H1 (cell line): ENCODE measurements at regions not wholly inside any gene's neighbourhood (a gene's known extent, or its start where the extent isn't known, plus 50 kb on each side); places are given as distances from the start of the nearest gene placed in this dataset.

Experiments
- CHD7 ChIP-seq: fragments of 300-600 bp; sonication (generic); IDR thresholded peaks from 2 replicates; pipeline ENCODE4 v1.7.1; 2012; ENCODE audit warnings: low read length, moderate library complexity, mild to moderate bottlenecking, inconsistent platforms; ENCODE audit not compliant: insufficient replicate concordance
- KDM4A ChIP-seq: IDR thresholded peaks from one replicate; pipeline ENCODE4 v1.7.1; 2012; ENCODE audit warnings: low read depth, mild to moderate bottlenecking, moderate library complexity, low read length, inconsistent platforms; ENCODE audit not compliant: severe bottlenecking
- RNF2 ChIP-seq: fragments of 200-900, 300-1000 bp; sonication (generic); IDR thresholded peaks from 2 replicates; pipeline ENCODE4 v1.7.1; 2016; ENCODE audit warnings: borderline replicate concordance, low read depth, mild to moderate bottlenecking, antibody characterized with exemption, low read length; ENCODE audit not compliant: poor library complexity, severe bottlenecking; ENCODE audit errors: missing control alignments

- TF ChIP-seq CHD7 (no peak), KDM4A (no peak), RNF2 (no peak)
Observed at GRCh38 chr5:60162441-60162840, 268.9 kb upstream of the PDE4D start (continued).
